ENCODE measurements at regions not wholly inside any gene's neighbourhood (a gene's known extent, or its start where the extent isn't known, plus 50 kb on each side); places are given as distances from the start of the nearest gene placed in this dataset.

DNA sequence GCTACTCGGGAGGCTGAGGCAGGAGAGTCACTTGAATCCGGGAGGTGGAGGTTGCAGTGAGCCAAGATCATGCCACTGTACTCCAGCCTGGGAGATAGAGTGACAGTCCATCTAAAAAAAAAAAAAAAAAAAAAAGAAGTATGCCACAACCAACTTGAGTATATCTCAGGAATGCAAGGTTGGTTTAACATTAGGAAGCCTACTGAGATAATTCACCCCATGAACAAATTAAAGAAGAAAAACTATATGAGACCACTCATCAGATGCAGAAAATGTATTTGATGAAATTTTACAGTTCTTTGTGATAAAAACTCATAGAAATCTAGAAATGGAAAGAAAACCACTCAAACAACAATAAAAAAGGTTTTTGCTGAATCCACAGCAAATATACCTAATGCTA lies 373.8 kb downstream of the LMO4 start:
- H3K9me3 Mint-ChIP-seq (ENCODE audit: unreplicated experiment): peaks cover 21% of the 10 kb centered on the region
- H3K4me1 Mint-ChIP-seq (ENCODE audit: low read depth, unreplicated experiment): peaks cover 3% of the 10 kb centered on the region
- Histone ChIP-seq H3K9me3 (peaks cover 3% of the 10 kb centered on the region; the same call in 1 of the 2 replicates), H3K4me3 (ENCODE audit: low read depth, low read length) (no peak overlapping the region), H3K4me1 (no peaks in the 10 kb centered on the region; the same call in 1 of the 2 replicates), H3K27me3 (replicated peaks; ENCODE audit: control insufficient read depth, insufficient read depth, low read length) (no peaks in the 10 kb centered on the region), H3K36me3 (ENCODE audit: control insufficient read depth, insufficient read depth, low read length) (no peaks in the 10 kb centered on the region)
- POLR2A ChIA-PET: no interaction called here
- no peak for DNase-seq
- TF ChIP-seq, protein P1, sequence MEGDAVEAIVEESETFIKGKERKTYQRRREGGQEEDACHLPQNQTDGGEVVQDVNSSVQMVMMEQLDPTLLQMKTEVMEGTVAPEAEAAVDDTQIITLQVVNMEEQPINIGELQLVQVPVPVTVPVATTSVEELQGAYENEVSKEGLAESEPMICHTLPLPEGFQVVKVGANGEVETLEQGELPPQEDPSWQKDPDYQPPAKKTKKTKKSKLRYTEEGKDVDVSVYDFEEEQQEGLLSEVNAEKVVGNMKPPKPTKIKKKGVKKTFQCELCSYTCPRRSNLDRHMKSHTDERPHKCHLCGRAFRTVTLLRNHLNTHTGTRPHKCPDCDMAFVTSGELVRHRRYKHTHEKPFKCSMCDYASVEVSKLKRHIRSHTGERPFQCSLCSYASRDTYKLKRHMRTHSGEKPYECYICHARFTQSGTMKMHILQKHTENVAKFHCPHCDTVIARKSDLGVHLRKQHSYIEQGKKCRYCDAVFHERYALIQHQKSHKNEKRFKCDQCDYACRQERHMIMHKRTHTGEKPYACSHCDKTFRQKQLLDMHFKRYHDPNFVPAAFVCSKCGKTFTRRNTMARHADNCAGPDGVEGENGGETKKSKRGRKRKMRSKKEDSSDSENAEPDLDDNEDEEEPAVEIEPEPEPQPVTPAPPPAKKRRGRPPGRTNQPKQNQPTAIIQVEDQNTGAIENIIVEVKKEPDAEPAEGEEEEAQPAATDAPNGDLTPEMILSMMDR (IDR thresholded peaks at IDR 0.05; ENCODE audit: insufficient read depth in 1 of 2, low read depth in 1 of 2, low read length in 1 of 2, severe bottlenecking in 1 of 2, unreplicated experiment in 1 of 2): no peak
- no peak overlapping the region for H3K4me3 Mint-ChIP-seq (ENCODE audit: unreplicated experiment)
- CTCF ChIA-PET: no interaction called here
- H3K27ac Mint-ChIP-seq (ENCODE audit: unreplicated experiment): no peak overlapping the region
- BruUV-seq (replicated peaks): no TSS peak
- no peaks in the 10 kb centered on the region for H3K27me3 Mint-ChIP-seq (ENCODE audit: insufficient read depth, unreplicated experiment)
- H3K36me3 Mint-ChIP-seq (ENCODE audit: insufficient read depth, unreplicated experiment): no peaks in the 10 kb centered on the region
- intact Hi-C loops (cut with micrococcal nuclease; ENCODE audit: unreplicated experiment): no loop called here

DNA sequence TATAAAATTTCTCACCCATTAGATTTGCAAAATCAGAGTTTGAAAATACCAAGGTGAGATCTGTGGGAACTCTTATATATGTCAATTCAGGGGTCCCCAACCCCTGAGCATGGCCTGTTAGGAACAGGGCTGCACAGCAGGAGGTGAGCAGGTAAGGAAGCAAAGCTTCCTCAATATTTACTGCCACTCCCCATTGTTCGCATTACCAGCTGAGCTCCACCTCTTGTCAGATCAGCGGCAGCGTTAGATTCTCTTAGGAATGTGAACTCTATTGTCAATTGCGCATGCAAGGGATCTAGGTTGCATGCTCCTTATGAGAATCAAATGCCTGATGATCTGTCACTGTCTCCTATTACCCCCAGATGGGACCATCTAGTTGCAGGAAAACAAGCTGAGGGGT lies 376.6 kb downstream of the LMO4 start:
- Mint-ChIP-seq H3K4me3 (ENCODE audit: unreplicated experiment) (no peak overlapping the region), H3K27ac (ENCODE audit: unreplicated experiment) (no peak overlapping the region), H3K27me3 (ENCODE audit: insufficient read depth, unreplicated experiment) (no peaks in the 10 kb centered on the region), H3K36me3 (ENCODE audit: insufficient read depth, unreplicated experiment) (no peaks in the 10 kb centered on the region), H3K4me1 (ENCODE audit: low read depth, unreplicated experiment) (peaks cover 6% of the 10 kb centered on the region), H3K9me3 (ENCODE audit: unreplicated experiment) (peaks cover 11% of the 10 kb centered on the region)
- ChIA-PET CTCF (no interaction called here), POLR2A (no interaction called here)
- no peaks in the 10 kb centered on the region for H3K27me3 ChIP-seq (replicated peaks; ENCODE audit: control insufficient read depth, insufficient read depth, low read length)
- H3K36me3 ChIP-seq (ENCODE audit: control insufficient read depth, insufficient read depth, low read length): no peaks in the 10 kb centered on the region
- H3K4me1 ChIP-seq: peaks cover 3% of the 10 kb centered on the region
- H3K9me3 ChIP-seq: peaks cover 3% of the 10 kb centered on the region; the same call in 1 of the 2 replicates
- intact Hi-C loops (cut with micrococcal nuclease; ENCODE audit: unreplicated experiment): no loop called here
- no peak overlapping the region for H3K4me3 ChIP-seq (ENCODE audit: low read depth, low read length)
- TF ChIP-seq, protein P1 (IDR thresholded peaks at IDR 0.05; ENCODE audit: insufficient read depth in 1 of 2, low read depth in 1 of 2, low read length in 1 of 2, severe bottlenecking in 1 of 2, unreplicated experiment in 1 of 2): no peak
- DNase-seq: no peak
- no TSS peak for BruUV-seq (replicated peaks)

DNA sequence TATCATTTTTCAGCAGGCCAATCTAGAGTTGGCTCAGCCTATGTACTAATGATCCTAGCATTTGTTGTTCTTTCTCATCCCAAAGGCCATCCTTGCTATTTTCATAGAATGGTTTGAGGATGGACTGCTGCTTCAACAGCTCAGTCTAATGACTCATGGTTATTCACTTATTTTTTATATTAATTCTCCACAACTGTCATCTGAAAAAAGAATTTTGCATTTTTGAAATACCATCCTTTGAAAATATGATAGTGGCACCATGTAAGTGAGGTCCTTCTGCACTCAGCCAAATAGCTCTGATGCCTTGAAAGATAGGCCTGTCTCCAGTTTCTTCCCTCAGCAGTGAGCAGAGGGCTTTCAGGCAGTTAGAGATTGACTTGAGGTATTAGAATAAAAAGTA lies 377.5 kb downstream of the LMO4 start:
- H3K4me3 ChIP-seq (ENCODE audit: low read depth, low read length): no peak overlapping the region
- no peaks in the 10 kb centered on the region for H3K27me3 ChIP-seq (replicated peaks; ENCODE audit: control insufficient read depth, insufficient read depth, low read length)
- DNase-seq: no peak
- Mint-ChIP-seq H3K4me3 (ENCODE audit: unreplicated experiment) (no peak overlapping the region), H3K9me3 (ENCODE audit: unreplicated experiment) (peaks cover 4% of the 10 kb centered on the region), H3K27ac (ENCODE audit: unreplicated experiment) (no peak overlapping the region), H3K4me1 (ENCODE audit: low read depth, unreplicated experiment) (peaks cover 8% of the 10 kb centered on the region), H3K36me3 (ENCODE audit: insufficient read depth, unreplicated experiment) (no peaks in the 10 kb centered on the region), H3K27me3 (ENCODE audit: insufficient read depth, unreplicated experiment) (no peaks in the 10 kb centered on the region)
- no peaks in the 10 kb centered on the region; the same call in 1 of the 2 replicates for H3K9me3 ChIP-seq
- intact Hi-C loops (cut with micrococcal nuclease; ENCODE audit: unreplicated experiment): no loop called here
- H3K4me1 ChIP-seq: peaks cover 10% of the 10 kb centered on the region
- H3K36me3 ChIP-seq (ENCODE audit: control insufficient read depth, insufficient read depth, low read length): no peaks in the 10 kb centered on the region
- POLR2A ChIA-PET: no interaction called here
- TF ChIP-seq, protein P1 (IDR thresholded peaks at IDR 0.05; ENCODE audit: insufficient read depth in 1 of 2, low read depth in 1 of 2, low read length in 1 of 2, severe bottlenecking in 1 of 2, unreplicated experiment in 1 of 2): no peak
- no TSS peak for BruUV-seq (replicated peaks)
- CTCF ChIA-PET: no interaction called here

Measured in Caco-2 (cell line).